ENCODE measurements at regions not wholly inside any gene's neighbourhood (a gene's known extent, or its start where the extent isn't known, plus 50 kb on each side); places are given as distances from the start of the nearest gene placed in this dataset.
"Not testable (repeated sequence)": the region's sequence is repeated elsewhere in the genome, so short reads cannot be mapped to it uniquely, and the experiment has no call there.

- TF ChIP-seq EZH2 (IDR thresholded peaks at IDR 0.05; ENCODE audit: low read depth) (no peak), CTCF (conservative IDR thresholded peaks at IDR 0.05) (no peak)
- CTCF ChIA-PET = interaction anchor here (0.6 kb wide), 1 partner anchor 87 kb away, joined by 5 read pairs; no protein-coding TSS in a partner anchor
Observed at GRCh38 chr5:91297994-91298393, 85.1 kb downstream of the ARRDC3 start.

GRCh38 chr5:91296674-91297143 is 86.4 kb downstream of the ARRDC3 start:
- peak; percentile 84 to 94 for DNase-seq
- peak overlapping the region; percentile 94 for H3K27ac ChIP-seq
- H3K4me3 ChIP-seq = peak overlapping the region; percentile 41; the same call in 1 of the 2 replicates
- intact Hi-C loops (cut with micrococcal nuclease; ENCODE audit: unreplicated experiment) = loop anchor here (1.0 to 5.0 kb wide), 5 partner anchors 15 to 194 kb away; no protein-coding TSS in a partner anchor
- H3K79me2 ChIP-seq (ENCODE audit: low read depth) = no peaks in the 10 kb centered on the region
- CTCF ChIA-PET = interaction anchor here (0.8 to 1.8 kb wide), 4 partner anchors 16 to 88 kb away, joined by 3 to 8 read pairs (median 4); partner anchors contain the start of gene ARRDC3
- H2AFZ ChIP-seq = peak overlapping the region; percentile 70; the same call in 1 of the 2 replicates
- H3F3A ChIP-seq (ENCODE audit: insufficient read depth, low read depth) = peaks cover 66% of the 10 kb centered on the region
- no peaks in the 10 kb centered on the region for H3K9me3 ChIP-seq (ENCODE audit: insufficient read depth, low read depth)
- H3K36me3 ChIP-seq (ENCODE audit: low read depth) = no peaks in the 10 kb centered on the region
- H3K4me2 ChIP-seq = peak overlapping the region; percentile 73
- no peaks in the 10 kb centered on the region for H3K9me2 ChIP-seq (ENCODE audit: insufficient read depth)
- POLR2A ChIA-PET (ENCODE audit: unreplicated experiment) = interaction anchor here (0.5 to 0.8 kb wide), 9 partner anchors 12 to 260 kb away, joined by 3 to 9 read pairs (median 4); partner anchors contain the start of gene ARRDC3
- H3K27me3 ChIP-seq (ENCODE audit: insufficient read depth, low read depth) = no peaks in the 10 kb centered on the region
- BruUV-seq (replicated peaks) = no TSS peak
- no peak for TF ChIP-seq CTCF (conservative IDR thresholded peaks at IDR 0.05)
- no peak for TF ChIP-seq EZH2 (IDR thresholded peaks at IDR 0.05; ENCODE audit: low read depth)
- peaks cover 64% of the 10 kb centered on the region for H3K4me1 ChIP-seq (replicated peaks; ENCODE audit: insufficient read depth)
- no peaks in the 10 kb centered on the region for H4K20me1 ChIP-seq (ENCODE audit: insufficient read depth)

More at GRCh38 chr5:91297994-91298393, 85.1 kb downstream of the ARRDC3 start:
- Histone ChIP-seq H3K4me2 (peak overlapping the region; percentile 73; the same call in 1 of the 2 replicates), H3K9me3 (ENCODE audit: insufficient read depth, low read depth) (no peaks in the 10 kb centered on the region), H4K20me1 (ENCODE audit: insufficient read depth) (no peaks in the 10 kb centered on the region), H3K79me2 (ENCODE audit: low read depth) (no peaks in the 10 kb centered on the region), H3K36me3 (ENCODE audit: low read depth) (0 out of 2 replicates have a peak, but pooled peaks cover 8% of the 10 kb centered on the region), H3F3A (ENCODE audit: insufficient read depth, low read depth) (peaks cover 70% of the 10 kb centered on the region), H2AFZ (no peak overlapping the region), H3K4me3 (no peak overlapping the region), H3K27me3 (ENCODE audit: insufficient read depth, low read depth) (no peaks in the 10 kb centered on the region), H3K27ac (peak overlapping the region; percentile 94), H3K4me1 (replicated peaks; ENCODE audit: insufficient read depth) (peaks cover 68% of the 10 kb centered on the region), H3K9me2 (ENCODE audit: insufficient read depth) (no peaks in the 10 kb centered on the region)
- DNase-seq = no peak
- no TSS peak for BruUV-seq (replicated peaks)
- POLR2A ChIA-PET (ENCODE audit: unreplicated experiment) = no interaction called here
- intact Hi-C loops (cut with micrococcal nuclease; ENCODE audit: unreplicated experiment) = loop anchor here (5.0 kb wide), 2 partner anchors 136 to 196 kb away; no protein-coding TSS in a partner anchor

GRCh38 chr5:91296102-91296501 is 87.0 kb downstream of the ARRDC3 start:
- peaks cover 59% of the 10 kb centered on the region for H3K4me1 ChIP-seq (replicated peaks; ENCODE audit: insufficient read depth)
- peak overlapping the region; percentile 41; the same call in 1 of the 2 replicates for H3K4me3 ChIP-seq
- H3F3A ChIP-seq (ENCODE audit: insufficient read depth, low read depth) = peaks cover 61% of the 10 kb centered on the region
- DNase-seq = peak; percentile 35 to 65
- H4K20me1 ChIP-seq (ENCODE audit: insufficient read depth); H3K27me3 ChIP-seq (ENCODE audit: insufficient read depth, low read depth); H3K9me2 ChIP-seq (ENCODE audit: insufficient read depth); H3K79me2 ChIP-seq (ENCODE audit: low read depth); H3K9me3 ChIP-seq (ENCODE audit: insufficient read depth, low read depth); H3K36me3 ChIP-seq (ENCODE audit: low read depth): not testable (repeated sequence)
- CTCF ChIA-PET = interaction anchor here (0.8 to 1.8 kb wide), 4 partner anchors 16 to 89 kb away, joined by 3 to 8 read pairs (median 4); partner anchors contain the start of gene ARRDC3
- POLR2A ChIA-PET (ENCODE audit: unreplicated experiment) = interaction anchor here (0.5 to 0.8 kb wide), 7 partner anchors 12 to 259 kb away, joined by 3 to 9 read pairs (median 4); partner anchors contain the start of gene ARRDC3
- peak overlapping the region; percentile 73 for H3K4me2 ChIP-seq
- H3K27ac ChIP-seq = peak overlapping the region; percentile 94
- intact Hi-C loops (cut with micrococcal nuclease; ENCODE audit: unreplicated experiment) = loop anchor here (1.0 to 5.0 kb wide), 5 partner anchors 15 to 194 kb away; no protein-coding TSS in a partner anchor
- BruUV-seq (replicated peaks) = TSS peak; percentile 11
- peak overlapping the region; percentile 70; the same call in 1 of the 2 replicates for H2AFZ ChIP-seq
